ENCODE measurements at regions not wholly inside any gene's neighbourhood (a gene's known extent, or its start where the extent isn't known, plus 50 kb on each side); places are given as distances from the start of the nearest gene placed in this dataset.

DNA sequence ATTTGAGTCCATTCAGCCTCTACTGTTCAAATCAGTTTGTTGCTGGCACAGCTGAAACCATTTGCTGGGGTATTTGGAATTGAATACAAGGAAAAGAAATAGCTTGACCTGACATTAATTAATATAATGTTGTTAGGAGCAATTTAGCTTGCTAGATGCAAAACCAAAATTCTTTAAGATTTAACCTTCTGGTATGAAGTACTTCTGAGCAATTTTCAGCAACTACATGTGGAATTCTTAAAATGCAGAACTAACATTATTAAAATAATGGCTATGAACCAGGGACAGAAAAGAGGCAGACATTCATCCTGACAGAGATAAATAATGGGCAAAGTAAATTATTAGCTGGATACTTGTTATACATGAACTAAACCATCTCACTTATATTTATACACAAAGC, 160.0 kb upstream of the MIR17HG start:
- intact Hi-C loops (cut with DNase I): loop anchor here (10.0 kb wide), 1 partner anchor 53 kb away; no protein-coding TSS in a partner anchor
- H3K4me3 ChIP-seq (replicated peaks in 1 of 3): no peak overlapping the region
- no peak for DNase-seq
- H3K9me3 ChIP-seq: no peaks in the 10 kb centered on the region
- H3K27ac ChIP-seq: no peak overlapping the region
- H3K36me3 ChIP-seq: no peaks in the 10 kb centered on the region
- H3K27me3 ChIP-seq: no peaks in the 10 kb centered on the region
- H3K4me1 ChIP-seq: no peaks in the 10 kb centered on the region
- TF ChIP-seq, protein P1, sequence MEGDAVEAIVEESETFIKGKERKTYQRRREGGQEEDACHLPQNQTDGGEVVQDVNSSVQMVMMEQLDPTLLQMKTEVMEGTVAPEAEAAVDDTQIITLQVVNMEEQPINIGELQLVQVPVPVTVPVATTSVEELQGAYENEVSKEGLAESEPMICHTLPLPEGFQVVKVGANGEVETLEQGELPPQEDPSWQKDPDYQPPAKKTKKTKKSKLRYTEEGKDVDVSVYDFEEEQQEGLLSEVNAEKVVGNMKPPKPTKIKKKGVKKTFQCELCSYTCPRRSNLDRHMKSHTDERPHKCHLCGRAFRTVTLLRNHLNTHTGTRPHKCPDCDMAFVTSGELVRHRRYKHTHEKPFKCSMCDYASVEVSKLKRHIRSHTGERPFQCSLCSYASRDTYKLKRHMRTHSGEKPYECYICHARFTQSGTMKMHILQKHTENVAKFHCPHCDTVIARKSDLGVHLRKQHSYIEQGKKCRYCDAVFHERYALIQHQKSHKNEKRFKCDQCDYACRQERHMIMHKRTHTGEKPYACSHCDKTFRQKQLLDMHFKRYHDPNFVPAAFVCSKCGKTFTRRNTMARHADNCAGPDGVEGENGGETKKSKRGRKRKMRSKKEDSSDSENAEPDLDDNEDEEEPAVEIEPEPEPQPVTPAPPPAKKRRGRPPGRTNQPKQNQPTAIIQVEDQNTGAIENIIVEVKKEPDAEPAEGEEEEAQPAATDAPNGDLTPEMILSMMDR (IDR thresholded peaks at IDR 0.05): no peak
- no peak for TF ChIP-seq POLR2A (IDR thresholded peaks at IDR 0.05)

DNA sequence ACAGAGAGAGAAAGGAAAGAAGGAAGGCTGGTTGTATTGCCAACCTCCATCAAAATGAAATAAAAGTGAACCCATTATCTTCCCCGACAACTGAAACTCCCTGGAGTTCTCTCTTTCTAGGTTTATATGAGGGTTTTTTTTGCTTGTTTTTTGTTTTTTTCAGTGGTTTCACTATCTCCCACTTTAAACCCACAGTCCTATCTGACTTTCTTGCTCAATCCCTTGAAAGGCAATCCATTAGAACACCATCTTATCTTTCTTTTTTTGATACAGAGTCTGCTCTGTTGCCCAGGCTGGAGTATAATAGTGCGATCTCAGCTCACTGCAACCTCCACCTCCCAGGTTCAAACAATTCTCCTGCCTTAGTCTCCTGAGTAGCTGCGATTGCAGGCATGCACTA, 158.0 kb upstream of the MIR17HG start:
- 88% methylated on average over 3 of the region's 3 CpGs for WGBS, 2 donors
- H3K4me3 ChIP-seq (replicated peaks in 1 of 3): no peak overlapping the region
- TF ChIP-seq, protein P1 (IDR thresholded peaks at IDR 0.05): no peak
- TF ChIP-seq POLR2A (IDR thresholded peaks at IDR 0.05): no peak
- H3K27ac ChIP-seq: no peak overlapping the region
- H3K4me1 ChIP-seq: no peaks in the 10 kb centered on the region
- H3K9me3 ChIP-seq: no peaks in the 10 kb centered on the region
- H3K36me3 ChIP-seq: no peaks in the 10 kb centered on the region
- no peaks in the 10 kb centered on the region for H3K27me3 ChIP-seq
- DNase-seq: no peak
- intact Hi-C loops (cut with DNase I): loop anchor here (10.0 kb wide), 1 partner anchor 55 kb away; no protein-coding TSS in a partner anchor

DNA sequence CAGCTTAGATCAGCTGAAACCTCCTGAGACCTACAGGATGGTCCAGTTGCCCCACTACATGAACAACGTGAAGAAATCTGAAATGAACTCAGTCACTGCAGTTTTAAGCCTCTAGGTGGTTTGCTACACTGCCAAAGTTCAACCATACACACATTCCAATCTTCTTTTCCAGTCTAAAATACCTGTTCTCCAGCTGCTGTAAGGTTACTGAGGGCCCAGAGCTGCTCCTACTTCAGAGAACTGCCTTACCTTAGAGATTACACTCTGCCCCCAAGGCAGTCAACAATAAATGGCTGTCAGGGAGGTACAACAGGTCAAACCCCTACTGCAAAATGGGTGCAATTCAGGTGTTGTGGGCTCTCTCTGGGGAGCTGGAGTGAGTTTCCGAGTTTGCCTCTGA, 154.1 kb upstream of the MIR17HG start:
- WGBS, 2 donors: 74 to 81% methylated on average over 2 of the region's 2 CpGs
- no peaks in the 10 kb centered on the region for H3K4me1 ChIP-seq
- no peak for DNase-seq
- intact Hi-C loops (cut with DNase I): no loop called here
- no peaks in the 10 kb centered on the region for H3K9me3 ChIP-seq
- H3K4me3 ChIP-seq (replicated peaks in 1 of 3): no peak overlapping the region
- TF ChIP-seq POLR2A (IDR thresholded peaks at IDR 0.05): no peak
- TF ChIP-seq, protein P1 (IDR thresholded peaks at IDR 0.05): no peak
- no peak overlapping the region for H3K27ac ChIP-seq
- H3K27me3 ChIP-seq: no peaks in the 10 kb centered on the region
- no peaks in the 10 kb centered on the region for H3K36me3 ChIP-seq

DNA sequence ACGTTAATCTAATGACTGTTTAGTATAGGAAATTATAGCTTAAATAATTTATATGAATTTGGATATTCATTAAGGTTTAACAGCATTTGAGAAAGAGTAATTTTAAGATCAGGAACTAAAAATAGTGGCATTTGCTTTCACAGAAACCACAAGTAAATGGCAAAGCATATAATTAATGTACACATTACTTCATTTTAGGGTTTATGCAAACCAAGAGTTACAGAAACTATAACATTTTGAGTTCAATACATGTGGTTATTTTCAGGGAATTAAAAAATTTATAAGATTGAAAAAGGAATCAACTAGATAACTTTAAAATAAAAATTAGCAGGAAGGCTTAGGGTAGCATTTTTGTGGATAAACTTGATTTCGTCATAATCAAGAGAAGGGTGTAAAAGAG, 151.7 kb upstream of the MIR17HG start:
- TF ChIP-seq, protein P1 (IDR thresholded peaks at IDR 0.05): no peak
- no peak for TF ChIP-seq POLR2A (IDR thresholded peaks at IDR 0.05)
- Histone ChIP-seq H3K27me3 (no peaks in the 10 kb centered on the region), H3K36me3 (no peaks in the 10 kb centered on the region), H3K4me3 (replicated peaks in 1 of 3) (no peak overlapping the region), H3K27ac (no peak overlapping the region), H3K9me3 (no peaks in the 10 kb centered on the region), H3K4me1 (no peaks in the 10 kb centered on the region)
- no peak for DNase-seq
- WGBS, 2 donors: 80 to 85% methylated on average over 2 of the region's 2 CpGs
- intact Hi-C loops (cut with DNase I): no loop called here

DNA sequence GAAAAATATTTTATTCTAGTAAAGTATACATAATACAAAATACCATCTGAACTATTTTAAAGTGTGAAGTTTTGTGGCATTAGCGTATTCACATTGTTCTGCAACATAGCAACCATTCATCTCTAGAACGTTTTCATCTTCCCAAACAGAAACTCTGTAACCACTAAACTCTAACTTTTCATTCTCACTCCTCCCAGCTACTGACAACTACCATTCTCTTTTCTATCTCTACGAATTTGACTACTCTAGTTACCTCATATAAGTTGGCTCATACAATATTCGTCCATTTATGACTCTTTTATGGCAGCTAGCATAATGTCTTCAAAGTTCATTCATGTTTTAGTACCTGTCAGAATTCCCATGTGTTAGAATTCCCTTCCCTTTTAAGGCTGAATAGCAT, 150.5 kb upstream of the MIR17HG start:
- no peaks in the 10 kb centered on the region for H3K4me1 ChIP-seq
- no peaks in the 10 kb centered on the region for H3K9me3 ChIP-seq
- DNase-seq: no peak
- H3K4me3 ChIP-seq (replicated peaks in 1 of 3): no peak overlapping the region
- no peak for TF ChIP-seq POLR2A (IDR thresholded peaks at IDR 0.05)
- TF ChIP-seq, protein P1 (IDR thresholded peaks at IDR 0.05): no peak
- H3K36me3 ChIP-seq: no peaks in the 10 kb centered on the region
- intact Hi-C loops (cut with DNase I): no loop called here
- 82 to 88% methylated on average over 4 of the region's 4 CpGs for WGBS, 2 donors
- no peaks in the 10 kb centered on the region for H3K27me3 ChIP-seq
- H3K27ac ChIP-seq: no peak overlapping the region

Data from thyroid gland (tissue), 4 donors.